ENCODE measurements at regions not wholly inside any gene's neighbourhood (a gene's known extent, or its start where the extent isn't known, plus 50 kb on each side); places are given as distances from the start of the nearest gene placed in this dataset.

- TF ChIP-seq TAF1 (IDR thresholded peaks at IDR 0.05; ENCODE audit: borderline replicate concordance, low read depth, low read length) (no peak), POLR2A (IDR thresholded peaks at IDR 0.05; ENCODE audit: low read depth, low read length) (no peak), POLR2AphosphoS5 (IDR thresholded peaks at IDR 0.05; ENCODE audit: low read depth, low read length) (no peak)
Measured at GRCh38 chr16:77556201-77556873, 121.5 kb upstream of the ADAMTS18 start.
